ENCODE measurements at regions not wholly inside any gene's neighbourhood (a gene's known extent, or its start where the extent isn't known, plus 50 kb on each side); places are given as distances from the start of the nearest gene placed in this dataset.

DNA sequence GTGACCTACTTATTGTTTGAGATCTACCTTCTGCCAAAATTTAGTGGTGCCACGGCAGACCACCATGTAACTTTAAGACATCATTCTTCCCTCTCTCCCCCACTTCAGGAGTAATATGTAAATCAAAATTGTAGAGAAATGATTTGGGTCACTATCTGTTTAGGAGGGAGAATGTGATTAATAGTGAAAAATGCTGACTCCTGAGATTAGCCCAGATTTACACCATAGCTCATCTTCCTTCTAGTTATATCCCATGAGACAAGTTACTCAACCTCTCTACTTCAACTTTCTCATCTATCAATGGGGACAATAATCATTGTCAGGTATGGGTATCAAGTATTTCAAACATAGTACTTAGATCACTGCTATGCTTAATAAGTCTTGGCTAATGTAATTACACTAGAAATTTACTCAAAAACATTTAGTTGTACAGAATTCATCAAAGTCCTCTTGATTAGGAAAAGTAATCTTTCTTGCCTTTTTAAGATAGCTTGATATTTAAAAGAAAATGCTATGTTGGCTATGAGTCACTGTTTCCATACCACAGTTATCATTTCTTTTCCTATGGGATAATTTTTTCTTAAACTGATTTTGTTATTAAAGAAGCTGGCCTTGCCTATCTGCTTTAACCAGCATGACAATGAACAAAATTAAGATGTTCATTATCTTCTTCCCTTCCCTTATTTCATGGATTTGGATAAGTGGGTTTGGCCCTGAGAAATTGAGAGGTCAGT, 1038.9 kb upstream of the ZEB2 start:
- TF ChIP-seq, protein P1, sequence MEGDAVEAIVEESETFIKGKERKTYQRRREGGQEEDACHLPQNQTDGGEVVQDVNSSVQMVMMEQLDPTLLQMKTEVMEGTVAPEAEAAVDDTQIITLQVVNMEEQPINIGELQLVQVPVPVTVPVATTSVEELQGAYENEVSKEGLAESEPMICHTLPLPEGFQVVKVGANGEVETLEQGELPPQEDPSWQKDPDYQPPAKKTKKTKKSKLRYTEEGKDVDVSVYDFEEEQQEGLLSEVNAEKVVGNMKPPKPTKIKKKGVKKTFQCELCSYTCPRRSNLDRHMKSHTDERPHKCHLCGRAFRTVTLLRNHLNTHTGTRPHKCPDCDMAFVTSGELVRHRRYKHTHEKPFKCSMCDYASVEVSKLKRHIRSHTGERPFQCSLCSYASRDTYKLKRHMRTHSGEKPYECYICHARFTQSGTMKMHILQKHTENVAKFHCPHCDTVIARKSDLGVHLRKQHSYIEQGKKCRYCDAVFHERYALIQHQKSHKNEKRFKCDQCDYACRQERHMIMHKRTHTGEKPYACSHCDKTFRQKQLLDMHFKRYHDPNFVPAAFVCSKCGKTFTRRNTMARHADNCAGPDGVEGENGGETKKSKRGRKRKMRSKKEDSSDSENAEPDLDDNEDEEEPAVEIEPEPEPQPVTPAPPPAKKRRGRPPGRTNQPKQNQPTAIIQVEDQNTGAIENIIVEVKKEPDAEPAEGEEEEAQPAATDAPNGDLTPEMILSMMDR (conservative IDR thresholded peaks at IDR 0.05), result no peak
- no peak for TF ChIP-seq EZH2 (IDR thresholded peaks at IDR 0.05; ENCODE audit: low read depth)
